Loucy (cell line): ENCODE measurements at regions not wholly inside any gene's neighbourhood (a gene's known extent, or its start where the extent isn't known, plus 50 kb on each side); places are given as distances from the start of the nearest gene placed in this dataset.
"Not testable (repeated sequence)": the region's sequence is repeated elsewhere in the genome, so short reads cannot be mapped to it uniquely, and the experiment has no call there.

ENCODE experiments used
- H2AFZ ChIP-seq: fragments of 200-600 bp; sonication (generic); 2 replicates; pipeline ENCODE4 v1.6.0; 2016; ENCODE audit warnings: antibody characterized with exemption, mild to moderate bottlenecking, low read length, moderate library complexity
- H3F3A ChIP-seq: fragments of 200-600 bp; 2 replicates; pipeline ENCODE4 v1.6.0; 2016; ENCODE audit warnings: antibody characterized with exemption, low read depth, mild to moderate bottlenecking
- H3K27me3 ChIP-seq: fragments of 200-600 bp; sonication (generic); 2 replicates; pipeline ENCODE4 v1.6.1; 2014; ENCODE audit warnings: low read length, mild to moderate bottlenecking; ENCODE audit not compliant: insufficient read depth, poor library complexity, severe bottlenecking
- H3K36me3 ChIP-seq: fragments of 200-600 bp; sonication (generic); 2 replicates; pipeline ENCODE4 v1.6.1; 2016; ENCODE audit warnings: low read length; ENCODE audit not compliant: insufficient read depth
- H3K4me1 ChIP-seq: fragments of 200-600 bp; sonication (generic); 2 replicates; pipeline ENCODE4 v1.5.1; 2014; ENCODE audit warnings: low read length, mild to moderate bottlenecking; ENCODE audit not compliant: insufficient read depth, poor library complexity, severe bottlenecking
- H3K4me2 ChIP-seq: fragments of 200-600 bp; sonication (generic); 2 replicates; pipeline ENCODE4 v1.6.0; 2014; ENCODE audit warnings: antibody characterized with exemption, low read length, low read depth, mild to moderate bottlenecking; ENCODE audit not compliant: poor library complexity, severe bottlenecking
- H3K4me3 ChIP-seq: fragments of 200-600 bp; sonication (generic); 2 replicates; pipeline ENCODE4 v1.5.1; 2014; ENCODE audit warnings: low read length, mild to moderate bottlenecking, mixed read lengths; ENCODE audit not compliant: poor library complexity, severe bottlenecking
- H3K79me2 ChIP-seq: fragments of 200-600 bp; sonication (generic); 2 replicates; pipeline ENCODE4 v1.6.1; 2014; ENCODE audit warnings: low read length; ENCODE audit not compliant: insufficient read depth
- H3K9ac ChIP-seq: fragments of 200-600 bp; sonication (generic); 2 replicates; pipeline ENCODE4 v1.6.0; 2014; ENCODE audit warnings: mild to moderate bottlenecking, low read depth, low read length, moderate library complexity; ENCODE audit not compliant: poor library complexity, severe bottlenecking
- H3K9me2 ChIP-seq: fragments of 200-600 bp; sonication (generic); replicated peaks from 2 replicates; pipeline ENCODE4 v1.6.1; 2016; ENCODE audit warnings: low read depth, low read length, mixed read lengths
- H3K9me3 ChIP-seq: fragments of 200-600 bp; sonication (generic); 2 replicates; pipeline ENCODE4 v1.6.1; 2014; ENCODE audit warnings: mild to moderate bottlenecking, antibody characterized with exemption, low read length, low read depth; ENCODE audit not compliant: insufficient read depth
- H4K20me1 ChIP-seq: fragments of 200-600 bp; sonication (generic); 2 replicates; pipeline ENCODE4 v1.6.0; 2014; ENCODE audit warnings: antibody characterized with exemption, low read length, mild to moderate bottlenecking; ENCODE audit not compliant: insufficient read depth, poor library complexity, severe bottlenecking
- CTCF ChIP-seq: fragments of 200-600 bp; sonication (generic); conservative IDR thresholded peaks from 2 replicates; pipeline ENCODE4 v1.5.1; 2014; ENCODE audit warnings: mild to moderate bottlenecking, antibody characterized with exemption, low read length
- EZH2phosphoT487 ChIP-seq: fragments of 200-600 bp; IDR thresholded peaks from 2 replicates; pipeline ENCODE4 v1.6.1; 2018; ENCODE audit warnings: antibody characterized with exemption, mild to moderate bottlenecking, moderate library complexity, borderline replicate concordance

DNA sequence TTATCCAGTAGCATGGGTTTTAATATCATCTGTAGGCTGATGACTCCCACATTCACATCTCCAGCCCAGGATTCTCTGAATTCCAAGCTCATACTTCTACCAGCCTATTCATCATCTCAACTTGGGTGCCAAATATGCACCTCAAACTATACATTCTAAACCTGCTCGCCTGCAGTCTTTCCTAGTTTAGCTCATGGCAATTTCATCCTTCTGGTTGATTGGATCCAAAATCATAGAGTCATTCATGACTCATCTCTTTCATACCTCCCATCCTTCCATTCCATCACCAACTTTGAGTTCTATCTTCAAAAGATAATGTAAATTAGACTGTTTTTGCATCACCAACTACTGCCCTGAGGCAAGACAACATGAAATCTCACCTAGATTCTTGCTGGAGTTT lies 99.7 kb upstream of the EGLN3 start:
- H3K9ac ChIP-seq, result no peak overlapping the region
- no peaks in the 10 kb centered on the region; the same call in 1 of the 2 replicates for H3K9me3 ChIP-seq
- H3K79me2 ChIP-seq, result no peaks in the 10 kb centered on the region
- no peaks in the 10 kb centered on the region for H4K20me1 ChIP-seq
- H3K9me2 ChIP-seq, result no peaks in the 10 kb centered on the region
- no peaks in the 10 kb centered on the region for H3F3A ChIP-seq
- TF ChIP-seq CTCF, result no peak
- TF ChIP-seq EZH2phosphoT487, result no peak
- H3K4me2 ChIP-seq, result no peak overlapping the region
- H3K4me3 ChIP-seq, result no peak overlapping the region
- H3K36me3 ChIP-seq, result no peaks in the 10 kb centered on the region
- H2AFZ ChIP-seq, result no peak overlapping the region
- H3K27me3 ChIP-seq, result no peaks in the 10 kb centered on the region
- no peaks in the 10 kb centered on the region for H3K4me1 ChIP-seq

GRCh38 chr14:34049790-34050189 lies 98.9 kb upstream of the EGLN3 start:
- Histone ChIP-seq H3F3A (no peaks in the 10 kb centered on the region), H3K9ac (no peak overlapping the region), H3K27me3 (no peaks in the 10 kb centered on the region), H3K36me3 (no peaks in the 10 kb centered on the region), H3K4me1 (no peaks in the 10 kb centered on the region), H4K20me1 (no peaks in the 10 kb centered on the region), H3K4me2 (no peak overlapping the region), H2AFZ (no peak overlapping the region), H3K4me3 (no peak overlapping the region), H3K79me2 (no peaks in the 10 kb centered on the region), H3K9me3 (no peaks in the 10 kb centered on the region; the same call in 1 of the 2 replicates), H3K9me2 (no peaks in the 10 kb centered on the region)
- TF ChIP-seq EZH2phosphoT487, result no peak
- TF ChIP-seq CTCF, result no peak

- not testable (repeated sequence) for H4K20me1 ChIP-seq, H3K79me2 ChIP-seq, H3K4me2 ChIP-seq, H3K36me3 ChIP-seq, H3K4me3 ChIP-seq, H2AFZ ChIP-seq, H3K9ac ChIP-seq, H3K9me3 ChIP-seq, H3K4me1 ChIP-seq, H3K27me3 ChIP-seq, H3K9me2 ChIP-seq, H3F3A ChIP-seq
Observed at GRCh38 chr14:34049187-34049586, 98.3 kb upstream of the EGLN3 start.

DNA sequence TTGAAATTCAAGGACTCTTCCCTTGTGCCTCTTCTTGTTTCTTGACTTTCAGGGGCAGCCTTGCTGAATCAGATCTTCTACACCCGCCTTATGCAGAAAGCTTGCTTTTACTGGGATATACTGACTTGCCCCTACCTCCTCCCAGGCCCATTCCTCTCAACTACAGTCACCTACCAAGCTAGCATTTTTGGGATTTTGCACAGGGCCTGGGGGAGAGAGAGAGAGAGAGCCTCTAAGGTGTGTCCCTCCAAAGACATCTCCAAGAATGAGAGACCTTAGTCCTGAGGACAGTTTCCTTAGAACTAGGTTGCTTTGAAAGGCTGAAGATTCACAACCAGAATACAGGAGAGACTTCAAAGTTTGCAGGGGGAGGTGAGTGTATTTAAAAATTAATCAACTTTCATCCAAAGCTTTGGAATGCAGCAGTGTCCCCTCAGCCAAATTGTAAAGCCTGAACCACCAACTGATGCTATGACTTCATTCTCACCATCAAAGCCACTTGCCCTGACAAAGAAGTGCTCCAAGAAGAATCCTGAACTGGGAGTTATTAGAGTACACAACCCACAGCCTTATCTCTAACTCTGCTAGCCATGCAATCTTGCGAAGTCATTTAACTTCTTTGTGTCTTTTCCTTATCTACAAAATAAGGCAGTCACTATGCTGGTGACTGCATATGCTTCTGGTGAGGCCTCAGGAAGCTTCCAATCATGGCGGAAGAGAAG lies 96.1 kb upstream of the EGLN3 start:
- TF ChIP-seq EZH2phosphoT487 (no peak), CTCF (no peak)
- Histone ChIP-seq H3F3A (no peaks in the 10 kb centered on the region), H3K9me3 (no peaks in the 10 kb centered on the region; the same call in 1 of the 2 replicates), H4K20me1 (no peaks in the 10 kb centered on the region), H3K9me2 (no peaks in the 10 kb centered on the region), H3K9ac (no peak overlapping the region), H3K79me2 (no peaks in the 10 kb centered on the region), H3K36me3 (no peaks in the 10 kb centered on the region), H3K4me1 (no peaks in the 10 kb centered on the region), H3K4me2 (no peak overlapping the region), H3K27me3 (no peaks in the 10 kb centered on the region), H2AFZ (no peak overlapping the region), H3K4me3 (no peak overlapping the region)
